ENCODE measurements at regions not wholly inside any gene's neighbourhood (a gene's known extent, or its start where the extent isn't known, plus 50 kb on each side); places are given as distances from the start of the nearest gene placed in this dataset.

GRCh38 chr5:9928326-9928725, 298.2 kb upstream of the TAS2R1 start:
- WGBS = 42% methylated on average over 6 of the region's 6 CpGs
- Histone ChIP-seq H3K27ac (ENCODE audit: low read depth in 1 of 2, low read length in 2 of 2) (no peak overlapping the region), H3K4me3 (ENCODE audit: low read depth in 1 of 3, low read length in 3 of 3) (no peak overlapping the region), H3K4me1 (ENCODE audit: control insufficient read depth in 4 of 4, insufficient read depth in 4 of 4, low read length in 3 of 4) (no peaks in the 10 kb centered on the region), H3K27me3 (ENCODE audit: control insufficient read depth in 4 of 4, insufficient read depth in 4 of 4, low read length in 3 of 4) (no peaks in the 10 kb centered on the region), H3K9me3 (ENCODE audit: control insufficient read depth in 4 of 4, low read length in 3 of 4) (peaks cover 0 to 9% (median 5%) of the 10 kb centered on the region in 4 donors), H3K36me3 (ENCODE audit: control insufficient read depth in 4 of 4, insufficient read depth in 3 of 4, low read depth in 1 of 4, low read length in 3 of 4) (no peaks in the 10 kb centered on the region), H3K9ac (ENCODE audit: low read depth in 1 of 2, low read length in 2 of 2) (no peak overlapping the region)
- DNase-seq (ENCODE audit: low spot score) = no peak
- TF ChIP-seq JUND (IDR thresholded peaks at IDR 0.05) = no peak
- no peak for TF ChIP-seq GABPA (IDR thresholded peaks at IDR 0.05 in 1 of 2, conservative IDR thresholded peaks at IDR 0.05 in 1 of 2)

- DNase-seq (ENCODE audit: low spot score) = no peak
- Histone ChIP-seq H3K27me3 (ENCODE audit: control insufficient read depth in 4 of 4, insufficient read depth in 4 of 4, low read length in 3 of 4) (no peaks in the 10 kb centered on the region), H3K4me3 (ENCODE audit: low read depth in 1 of 3, low read length in 3 of 3) (no peak overlapping the region), H3K36me3 (ENCODE audit: control insufficient read depth in 4 of 4, insufficient read depth in 3 of 4, low read depth in 1 of 4, low read length in 3 of 4) (no peaks in the 10 kb centered on the region), H3K27ac (ENCODE audit: low read depth in 1 of 2, low read length in 2 of 2) (no peak overlapping the region), H3K9ac (ENCODE audit: low read depth in 1 of 2, low read length in 2 of 2) (no peak overlapping the region), H3K4me1 (ENCODE audit: control insufficient read depth in 4 of 4, insufficient read depth in 4 of 4, low read length in 3 of 4) (no peaks in the 10 kb centered on the region), H3K9me3 (ENCODE audit: control insufficient read depth in 4 of 4, low read length in 3 of 4) (peaks cover 3 to 15% (median 5%) of the 10 kb centered on the region in 4 donors)
- 69% methylated on average over 4 of the region's 4 CpGs for WGBS
- no peak for TF ChIP-seq REST (IDR thresholded peaks at IDR 0.05)
- no peak for TF ChIP-seq MAX (IDR thresholded peaks at IDR 0.05)
These were observed 297.4 kb upstream of the TAS2R1 start for GRCh38 chr5:9927521-9927997.

- Histone ChIP-seq H3K9ac (ENCODE audit: low read depth in 1 of 2, low read length in 2 of 2) (no peak overlapping the region), H3K36me3 (ENCODE audit: control insufficient read depth in 4 of 4, insufficient read depth in 3 of 4, low read depth in 1 of 4, low read length in 3 of 4) (no peaks in the 10 kb centered on the region), H3K9me3 (ENCODE audit: control insufficient read depth in 4 of 4, low read length in 3 of 4) (peaks cover 3 to 15% (median 5%) of the 10 kb centered on the region in 4 donors), H3K27ac (ENCODE audit: low read depth in 1 of 2, low read length in 2 of 2) (no peak overlapping the region), H3K27me3 (ENCODE audit: control insufficient read depth in 4 of 4, insufficient read depth in 4 of 4, low read length in 3 of 4) (no peaks in the 10 kb centered on the region), H3K4me3 (ENCODE audit: low read depth in 1 of 3, low read length in 3 of 3) (no peak overlapping the region), H3K4me1 (ENCODE audit: control insufficient read depth in 4 of 4, insufficient read depth in 4 of 4, low read length in 3 of 4) (no peaks in the 10 kb centered on the region)
- TF ChIP-seq RXRA (IDR thresholded peaks at IDR 0.05) (no peak), RAD21 (IDR thresholded peaks at IDR 0.05) (no peak), HNF4A (conservative IDR thresholded peaks at IDR 0.05) (no peak), JUND (IDR thresholded peaks at IDR 0.05) (no peak)
- no peak for DNase-seq (ENCODE audit: low spot score)
- 81% methylated on average over 1 of the region's 1 CpG for WGBS
These were observed 297.0 kb upstream of the TAS2R1 start for GRCh38 chr5:9927106-9927505.

GRCh38 chr5:9924614-9925013, 294.5 kb upstream of the TAS2R1 start:
- Histone ChIP-seq H3K27me3 (ENCODE audit: control insufficient read depth in 4 of 4, insufficient read depth in 4 of 4, low read length in 3 of 4) (no peaks in the 10 kb centered on the region), H3K4me1 (ENCODE audit: control insufficient read depth in 4 of 4, insufficient read depth in 4 of 4, low read length in 3 of 4) (no peaks in the 10 kb centered on the region), H3K36me3 (ENCODE audit: control insufficient read depth in 4 of 4, insufficient read depth in 3 of 4, low read depth in 1 of 4, low read length in 3 of 4) (no peaks in the 10 kb centered on the region), H3K27ac (ENCODE audit: low read depth in 1 of 2, low read length in 2 of 2) (no peak overlapping the region), H3K9ac (ENCODE audit: low read depth in 1 of 2, low read length in 2 of 2) (no peak overlapping the region), H3K9me3 (ENCODE audit: control insufficient read depth in 4 of 4, low read length in 3 of 4) (peaks cover 3 to 18% (median 5%) of the 10 kb centered on the region in 4 donors), H3K4me3 (ENCODE audit: low read depth in 1 of 3, low read length in 3 of 3) (no peak overlapping the region)
- 57% methylated on average over 2 of the region's 2 CpGs for WGBS
- no peak for TF ChIP-seq GABPA (IDR thresholded peaks at IDR 0.05 in 1 of 2, conservative IDR thresholded peaks at IDR 0.05 in 1 of 2)
- no peak for DNase-seq (ENCODE audit: low spot score)
